Endothelial cell of umbilical vein (primary cell): ENCODE measurements at regions not wholly inside any gene's neighbourhood (a gene's known extent, or its start where the extent isn't known, plus 50 kb on each side); places are given as distances from the start of the nearest gene placed in this dataset.
A peak's percentile ranks its signal among the peaks of the same experiment; 100 is the strongest.

Experiments used
- BruUV-seq: library from RNA; stranded (reverse); fragments of 400-500 nt; replicated peaks from 2 replicates; lab custom pipeline; 2021; lab: Mats Ljungman, UMichigan
- CTCF ChIA-PET: fragments of 300-600, 350-600 bp; sonication (Branson Sonifier 250); formaldehyde crosslinking; loops from one replicate; lab custom pipeline; 2021; ENCODE audit warnings: antibody characterized with exemption, inconsistent platforms; lab: Charles Lee
- POLR2A ChIA-PET: fragments of 300-600, 350-600 bp; sonication (Branson Sonifier 250); formaldehyde crosslinking; loops from one replicate; lab custom pipeline; 2021; ENCODE audit warnings: antibody characterized with exemption, inconsistent platforms; lab: Charles Lee
- DNase-seq: peaks from one replicate; pipeline ENCODE4 v3.0.0-alpha.2; 2011; ENCODE audit warnings: low read depth, low spot score
- FAIRE-seq: peaks from 2 replicates; lab custom pipeline; 2011; peaks lifted over from hg19 to GRCh38; lab: Jason Lieb, UNC
- H2AFZ ChIP-seq: 2 replicates; pipeline ENCODE4 v1.6.0; 2012; ENCODE audit warnings: low read depth, low read length, control low read depth, inconsistent platforms
- H3K27ac ChIP-seq: 2 replicates; pipeline ENCODE4 v1.5.1; 2011; ENCODE audit warnings: low read depth, mild to moderate bottlenecking, control low read depth, low read length, moderate library complexity; ENCODE audit not compliant: insufficient read depth
- H3K27me3 ChIP-seq, 2 experiments: 2 replicates each; pipeline versions ENCODE4 v1.6.0 to v1.6.1; 2011; ENCODE audit warnings: low read length in 2 of 2, mixed read lengths in 1 of 2; ENCODE audit not compliant: control insufficient read depth in 2 of 2, insufficient read depth in 2 of 2
- H3K36me3 ChIP-seq, 2 experiments: 2 replicates in 1 of 2; 3 replicates in 1 of 2; pipeline ENCODE4 v1.5.1; 2011; ENCODE audit warnings: low read length in 2 of 2, mild to moderate bottlenecking in 1 of 2, moderate library complexity in 1 of 2; ENCODE audit not compliant: control insufficient read depth in 2 of 2, insufficient read depth in 2 of 2; ENCODE audit errors: extremely low read depth in 1 of 2
- H3K4me1 ChIP-seq: 3 replicates; pipeline ENCODE4 v1.5.1; 2011; ENCODE audit warnings: mild to moderate bottlenecking, low read length; ENCODE audit not compliant: control insufficient read depth, insufficient read depth; ENCODE audit errors: extremely low read depth
- H3K4me2 ChIP-seq: 2 replicates; pipeline ENCODE4 v1.6.1; 2011; ENCODE audit warnings: low read length, control low read depth, mixed read lengths; ENCODE audit not compliant: insufficient read depth
- H3K4me3 ChIP-seq, 3 experiments: fragments of 200-600 bp in 1 of 3; sonication (generic), shearing (Covaris generic) in 1 of 3; replicated peaks in 1 of 3; 2 replicates each; pipeline ENCODE4 v1.5.1; 2011 to 2016; ENCODE audit warnings: control low read depth in 3 of 3, low read length in 3 of 3, mild to moderate bottlenecking in 2 of 3, inconsistent platforms in 1 of 3, low read depth in 1 of 3, moderate library complexity in 1 of 3; ENCODE audit not compliant: insufficient read depth in 1 of 3
- H3K79me2 ChIP-seq: 2 replicates; pipeline ENCODE4 v1.6.0; 2012; ENCODE audit warnings: low read length, inconsistent platforms; ENCODE audit not compliant: control insufficient read depth, insufficient read depth
- H3K9ac ChIP-seq: replicated peaks from 2 replicates; pipeline ENCODE3; 2011; ENCODE audit warnings: low read length, control low read depth; ENCODE audit not compliant: insufficient read depth; ENCODE audit errors: extremely low read depth
- H3K9me1 ChIP-seq: replicated peaks from 3 replicates; pipeline ENCODE4 v1.6.0; 2011; ENCODE audit warnings: mild to moderate bottlenecking, low read length; ENCODE audit not compliant: control insufficient read depth, insufficient read depth; ENCODE audit errors: extremely low read depth
- H3K9me3 ChIP-seq: replicated peaks from 2 replicates; pipeline ENCODE4 v1.5.1; 2012; ENCODE audit warnings: low read length, inconsistent platforms; ENCODE audit not compliant: control insufficient read depth, insufficient read depth
- H4K20me1 ChIP-seq: replicated peaks from 2 replicates; pipeline ENCODE3; 2011; ENCODE audit warnings: mild to moderate bottlenecking, low read length; ENCODE audit not compliant: control insufficient read depth, insufficient read depth; ENCODE audit errors: extremely low read depth
- EZH2 ChIP-seq: IDR thresholded peaks from 2 replicates; pipeline ENCODE4 v1.6.1; 2012; ENCODE audit warnings: borderline replicate concordance, low read depth, mild to moderate bottlenecking, moderate library complexity, low read length, inconsistent platforms; ENCODE audit not compliant: severe bottlenecking
- FOS ChIP-seq: IDR thresholded peaks from 2 replicates; pipeline ENCODE4 v1.6.1; 2011; ENCODE audit warnings: mild to moderate bottlenecking, low read length, moderate library complexity, borderline replicate concordance; ENCODE audit not compliant: insufficient read depth
- GATA2 ChIP-seq: IDR thresholded peaks from 2 replicates; pipeline ENCODE4 v1.7.0; 2011; ENCODE audit warnings: low read depth, mild to moderate bottlenecking, moderate library complexity, mixed read lengths, low read length; ENCODE audit not compliant: insufficient read length, insufficient read depth
- JUN ChIP-seq: IDR thresholded peaks from 2 replicates; pipeline ENCODE4 v1.6.1; 2011; ENCODE audit warnings: borderline replicate concordance, low read depth; ENCODE audit not compliant: insufficient read length, insufficient read depth
- MYC ChIP-seq: IDR thresholded peaks from one replicate; pipeline ENCODE4 v1.6.1; 2011; ENCODE audit warnings: mild to moderate bottlenecking, low read depth, low read length
- POLR2A ChIP-seq: IDR thresholded peaks from 2 replicates; pipeline ENCODE4 v1.6.1; 2012; ENCODE audit warnings: low read depth, mild to moderate bottlenecking, control low read depth, low read length
- POLR2AphosphoS5 ChIP-seq: IDR thresholded peaks from 2 replicates; pipeline ENCODE4 v1.6.1; 2012; ENCODE audit warnings: low read depth, mild to moderate bottlenecking, control low read depth, low read length, moderate library complexity; ENCODE audit not compliant: insufficient read depth
- dilution Hi-C: fragments of 300-500 bp; cut with MboI; formaldehyde crosslinking; loops from one replicate; pipeline ENCODE4 v1.15.0; 2019; ENCODE audit warnings: low sequenced_read_pairs; ENCODE audit not compliant: extremely low pct_ligation_motif_present
- intact Hi-C: fragments of 100-400 bp; cut with micrococcal nuclease; formaldehyde crosslinking; loops from one replicate; pipeline ENCODE4 v1.10.0; 2022
- TF ChIP-seq, protein P1 (sequence below), 2 donors: IDR thresholded peaks; 1 replicate in 1 of 2; 2 replicates in 1 of 2; pipeline ENCODE4 v1.5.1; 2011; ENCODE audit warnings: low read length in 2 of 2, mild to moderate bottlenecking in 2 of 2, moderate library complexity in 2 of 2, control low read depth in 1 of 2, inconsistent platforms in 1 of 2, low read depth in 1 of 2; ENCODE audit not compliant: insufficient read depth in 1 of 2; ENCODE audit errors: extremely low read depth in 1 of 2
- TF ChIP-seq, protein P2 (sequence below): IDR thresholded peaks from 2 replicates; pipeline ENCODE4 v1.6.1; 2011; ENCODE audit not compliant: insufficient read depth, insufficient read length

DNA sequence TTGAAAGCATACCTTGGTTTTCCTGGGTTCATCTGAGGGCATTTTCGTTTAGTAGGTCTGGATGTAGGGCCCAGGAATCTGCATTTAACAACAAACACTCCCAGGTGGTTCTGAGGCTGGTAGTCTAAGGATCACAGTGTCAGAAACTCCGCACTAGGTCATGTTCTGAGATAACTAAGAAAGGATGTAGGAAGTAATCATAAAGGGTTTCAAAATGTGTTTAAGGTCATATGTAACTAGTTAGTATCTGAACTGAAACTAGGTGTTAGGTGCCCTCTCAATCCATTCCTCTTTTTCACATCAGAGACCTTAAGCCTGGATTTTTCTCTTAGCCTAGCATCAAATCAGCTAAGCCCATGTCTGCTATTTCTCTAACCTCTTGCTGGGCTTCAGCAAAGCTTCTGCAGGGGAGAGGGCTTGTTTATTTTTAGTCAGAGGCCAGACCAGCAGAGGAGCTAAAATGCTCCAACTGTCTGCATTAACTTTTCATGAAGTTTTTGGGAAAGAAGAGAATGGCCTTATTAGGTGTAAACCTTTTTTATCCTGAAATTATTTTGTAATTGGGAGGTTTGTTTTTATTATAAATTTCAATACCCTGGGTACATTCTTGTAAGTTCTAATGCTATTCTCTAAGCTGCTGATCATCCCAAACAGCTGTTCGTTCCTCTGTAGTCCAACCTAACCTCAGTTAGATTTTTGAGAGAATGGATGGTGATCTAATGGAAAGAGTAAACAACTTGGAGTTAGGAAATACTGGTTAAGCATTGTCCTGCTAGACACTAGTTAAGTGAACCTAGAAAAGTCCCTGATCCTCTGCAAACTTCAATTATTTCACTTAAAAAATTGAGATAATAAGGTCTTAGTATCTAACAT lies 262.8 kb upstream of the RFC3 start:
- CTCF ChIA-PET = interaction anchor here (1.0 to 1.5 kb wide), 3 partner anchors 12 to 1609 kb away, joined by 3 to 8 read pairs (median 5); no protein-coding TSS in a partner anchor
- H3K27me3 ChIP-seq = no peaks in the 10 kb centered on the region
- POLR2A ChIA-PET = no interaction called here
- no peaks in the 10 kb centered on the region for H4K20me1 ChIP-seq
- BruUV-seq = no TSS peak
- no peaks in the 10 kb centered on the region for H3K9me1 ChIP-seq
- dilution Hi-C loops = no loop called here
- no peaks in the 10 kb centered on the region for H3K36me3 ChIP-seq
- FAIRE-seq = no peak
- H3K27ac ChIP-seq = peak overlapping the region; percentile 67
- H3K4me3 ChIP-seq = peak overlapping the region in 1 of 3 experiments; percentile 32
- peak overlapping the region; percentile 88 for H2AFZ ChIP-seq
- DNase-seq = peak; percentile 31
- peak overlapping the region; percentile 51 for H3K9ac ChIP-seq
- no peaks in the 10 kb centered on the region for H3K79me2 ChIP-seq
- intact Hi-C loops = loop anchor here (1.0 kb wide), 1 partner anchor 12 kb away; no protein-coding TSS in a partner anchor
- peaks cover 25% of the 10 kb centered on the region for H3K4me1 ChIP-seq
- no peaks in the 10 kb centered on the region for H3K9me3 ChIP-seq
- TF ChIP-seq POLR2A = no peak
- no peak for TF ChIP-seq JUN
- no peak for TF ChIP-seq MYC
- TF ChIP-seq, protein P1, sequence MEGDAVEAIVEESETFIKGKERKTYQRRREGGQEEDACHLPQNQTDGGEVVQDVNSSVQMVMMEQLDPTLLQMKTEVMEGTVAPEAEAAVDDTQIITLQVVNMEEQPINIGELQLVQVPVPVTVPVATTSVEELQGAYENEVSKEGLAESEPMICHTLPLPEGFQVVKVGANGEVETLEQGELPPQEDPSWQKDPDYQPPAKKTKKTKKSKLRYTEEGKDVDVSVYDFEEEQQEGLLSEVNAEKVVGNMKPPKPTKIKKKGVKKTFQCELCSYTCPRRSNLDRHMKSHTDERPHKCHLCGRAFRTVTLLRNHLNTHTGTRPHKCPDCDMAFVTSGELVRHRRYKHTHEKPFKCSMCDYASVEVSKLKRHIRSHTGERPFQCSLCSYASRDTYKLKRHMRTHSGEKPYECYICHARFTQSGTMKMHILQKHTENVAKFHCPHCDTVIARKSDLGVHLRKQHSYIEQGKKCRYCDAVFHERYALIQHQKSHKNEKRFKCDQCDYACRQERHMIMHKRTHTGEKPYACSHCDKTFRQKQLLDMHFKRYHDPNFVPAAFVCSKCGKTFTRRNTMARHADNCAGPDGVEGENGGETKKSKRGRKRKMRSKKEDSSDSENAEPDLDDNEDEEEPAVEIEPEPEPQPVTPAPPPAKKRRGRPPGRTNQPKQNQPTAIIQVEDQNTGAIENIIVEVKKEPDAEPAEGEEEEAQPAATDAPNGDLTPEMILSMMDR (IDR thresholded peaks at IDR 0.05; ENCODE audit: extremely low read depth in 1 of 2, insufficient read depth in 1 of 2, low read depth in 1 of 2, low read length in 2 of 2) = no peak
- no peak for TF ChIP-seq GATA2
- TF ChIP-seq, protein P2, sequence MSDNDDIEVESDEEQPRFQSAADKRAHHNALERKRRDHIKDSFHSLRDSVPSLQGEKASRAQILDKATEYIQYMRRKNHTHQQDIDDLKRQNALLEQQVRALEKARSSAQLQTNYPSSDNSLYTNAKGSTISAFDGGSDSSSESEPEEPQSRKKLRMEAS = no peak
- no peak for TF ChIP-seq POLR2AphosphoS5
- TF ChIP-seq FOS = no peak
- no peak for TF ChIP-seq EZH2
- H3K4me2 ChIP-seq = peak overlapping the region; percentile 90
